ENCODE measurements at regions not wholly inside any gene's neighbourhood (a gene's known extent, or its start where the extent isn't known, plus 50 kb on each side); places are given as distances from the start of the nearest gene placed in this dataset.

GRCh38 chr21:31566611-31567010, 92.9 kb upstream of the SOD1 start:
- no peak for TF ChIP-seq CTCF (IDR thresholded peaks at IDR 0.05; ENCODE audit: borderline replicate concordance, insufficient read depth, low read depth, low read length)
- no peak overlapping the region for H3K4me3 ChIP-seq (ENCODE audit: low read depth, low read length)

DNA sequence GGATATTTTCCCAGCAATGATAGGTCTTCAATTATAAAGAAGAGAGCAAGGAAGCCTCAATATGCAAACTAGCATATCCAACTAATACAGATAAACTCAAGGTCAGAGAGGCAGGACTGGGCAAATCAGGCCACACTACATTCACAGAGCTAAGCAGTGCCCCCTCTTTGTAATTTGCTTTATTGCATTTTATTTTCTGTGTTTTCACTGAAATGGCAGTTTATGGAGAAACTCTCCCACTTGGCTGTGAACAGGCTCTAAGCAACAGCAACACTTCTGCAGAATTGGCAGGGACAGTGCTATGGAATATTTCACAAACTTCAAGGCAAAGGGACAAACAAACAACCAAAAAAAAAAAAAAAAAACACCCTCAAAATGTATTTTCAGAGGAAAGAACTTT, 93.4 kb upstream of the SOD1 start:
- H3K4me3 ChIP-seq (ENCODE audit: low read depth, low read length) = no peak overlapping the region
- TF ChIP-seq CTCF (IDR thresholded peaks at IDR 0.05; ENCODE audit: borderline replicate concordance, insufficient read depth, low read depth, low read length) = 0 out of 2 replicates have a peak, but pooled peaks have one; percentile 4

DNA sequence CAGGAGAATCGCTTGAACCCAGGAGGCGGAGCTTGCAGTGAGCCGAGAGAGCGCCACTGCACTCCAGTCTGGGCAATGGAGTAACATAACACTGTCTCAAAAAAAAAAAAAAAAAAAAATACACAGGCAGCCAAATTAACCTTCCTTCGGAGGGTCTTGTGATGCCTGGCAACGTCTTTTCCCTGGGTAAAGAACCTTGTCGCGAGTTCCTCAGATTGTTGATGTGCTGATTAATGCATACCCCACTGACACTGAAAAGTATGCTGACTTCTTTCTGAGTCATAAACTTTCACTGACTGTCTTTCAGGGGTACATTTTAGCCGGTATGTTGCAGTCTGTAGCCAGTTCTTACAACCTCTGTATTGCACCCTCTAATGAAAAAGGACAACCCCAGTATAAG, 95.1 kb upstream of the SOD1 start:
- no peak for TF ChIP-seq CTCF (IDR thresholded peaks at IDR 0.05; ENCODE audit: borderline replicate concordance, insufficient read depth, low read depth, low read length)
- H3K4me3 ChIP-seq (ENCODE audit: low read depth, low read length) = no peak overlapping the region

DNA sequence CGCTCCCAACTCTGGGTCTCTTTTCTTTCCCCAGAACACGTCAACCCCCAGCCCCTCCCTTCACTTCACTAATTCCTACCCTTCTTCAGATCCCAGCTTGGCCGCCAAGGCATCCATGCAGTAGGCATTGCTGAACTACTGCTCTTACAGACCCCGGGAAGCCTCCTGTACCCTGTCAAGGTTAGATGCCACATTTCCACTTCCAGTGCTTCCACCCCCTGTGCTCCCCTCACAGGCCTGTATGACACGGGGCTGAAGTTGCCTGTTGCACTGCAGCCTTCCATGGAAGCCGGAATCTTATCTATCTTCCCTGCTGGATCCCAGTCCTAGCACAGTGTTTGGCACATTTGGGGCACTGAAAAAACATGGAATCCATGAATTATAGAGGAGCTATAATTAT, 99.0 kb upstream of the SOD1 start:
- TF ChIP-seq CTCF (IDR thresholded peaks at IDR 0.05; ENCODE audit: borderline replicate concordance, insufficient read depth, low read depth, low read length) = no peak

DNA sequence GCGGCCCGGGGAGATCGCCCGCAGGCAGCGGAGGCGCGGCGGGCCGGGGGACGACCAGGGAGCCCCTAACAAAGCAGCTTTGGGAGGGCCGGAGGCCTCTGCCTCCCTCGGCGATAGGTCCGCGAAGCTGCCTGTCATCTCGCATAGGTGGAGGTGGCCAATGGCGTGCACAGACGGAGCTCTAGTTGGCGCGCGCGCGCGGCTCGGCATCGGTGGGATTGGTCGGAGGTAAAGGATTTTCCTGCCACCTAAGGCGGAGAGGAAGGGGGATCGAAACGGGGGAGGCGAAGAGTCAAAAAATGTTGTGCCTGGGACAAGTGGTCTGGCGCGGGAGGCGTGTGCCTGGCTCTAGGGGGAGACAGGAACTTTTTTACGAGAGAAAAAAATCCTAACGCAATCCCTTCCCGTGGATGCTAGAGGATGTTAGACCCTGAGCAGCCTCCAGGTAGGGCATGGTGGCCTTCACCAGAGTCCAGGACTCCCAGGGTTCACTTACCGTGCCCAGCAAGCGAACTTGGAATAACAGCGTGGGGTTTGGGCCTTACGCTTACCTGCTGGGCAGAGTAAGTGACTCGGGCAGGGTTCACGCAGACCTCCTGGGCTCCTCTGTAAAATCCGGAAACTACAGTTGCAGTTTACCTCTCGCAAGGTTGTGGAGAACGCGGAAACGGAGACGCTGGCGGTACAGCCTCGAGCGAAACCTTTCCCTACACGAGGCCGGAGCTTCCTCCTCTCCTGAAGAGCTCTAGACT, 99.9 kb upstream of the SOD1 start:
- TF ChIP-seq CTCF (IDR thresholded peaks at IDR 0.05; ENCODE audit: borderline replicate concordance, insufficient read depth, low read depth, low read length) = no peak
- H3K4me3 ChIP-seq (ENCODE audit: low read depth, low read length) = peak overlapping the region; percentile 35

More for the DNA sequence above, 99.0 kb upstream of the SOD1 start:
- no peak overlapping the region for H3K4me3 ChIP-seq (ENCODE audit: low read depth, low read length)

- no peak for TF ChIP-seq CTCF (IDR thresholded peaks at IDR 0.05; ENCODE audit: borderline replicate concordance, insufficient read depth, low read depth, low read length)
- H3K4me3 ChIP-seq (ENCODE audit: low read depth, low read length) = peak overlapping the region; percentile 35
These were observed 100.5 kb upstream of the SOD1 start for GRCh38 chr21:31558962-31559367.

Measured in GM12875 (cell line).